Endothelial cell of umbilical vein (primary cell): ENCODE measurements at regions not wholly inside any gene's neighbourhood (a gene's known extent, or its start where the extent isn't known, plus 50 kb on each side); places are given as distances from the start of the nearest gene placed in this dataset.

Experiments used
- BruUV-seq: library from RNA; stranded (reverse); fragments of 400-500 nt; replicated peaks from 2 replicates; lab custom pipeline; 2021; lab: Mats Ljungman, UMichigan
- CTCF ChIA-PET: fragments of 300-600, 350-600 bp; sonication (Branson Sonifier 250); formaldehyde crosslinking; loops from one replicate; lab custom pipeline; 2021; ENCODE audit warnings: antibody characterized with exemption, inconsistent platforms; lab: Charles Lee
- POLR2A ChIA-PET: fragments of 300-600, 350-600 bp; sonication (Branson Sonifier 250); formaldehyde crosslinking; loops from one replicate; lab custom pipeline; 2021; ENCODE audit warnings: antibody characterized with exemption, inconsistent platforms; lab: Charles Lee
- DNase-seq: peaks from one replicate; pipeline ENCODE4 v3.0.0-alpha.2; 2011; ENCODE audit warnings: low read depth, low spot score
- FAIRE-seq: peaks from 2 replicates; lab custom pipeline; 2011; peaks lifted over from hg19 to GRCh38; lab: Jason Lieb, UNC
- H2AFZ ChIP-seq: 2 replicates; pipeline ENCODE4 v1.6.0; 2012; ENCODE audit warnings: low read depth, low read length, control low read depth, inconsistent platforms
- H3K27ac ChIP-seq: 2 replicates; pipeline ENCODE4 v1.5.1; 2011; ENCODE audit warnings: low read depth, mild to moderate bottlenecking, control low read depth, low read length, moderate library complexity; ENCODE audit not compliant: insufficient read depth
- H3K27me3 ChIP-seq, 2 experiments: 2 replicates each; pipeline versions ENCODE4 v1.6.0 to v1.6.1; 2011; ENCODE audit warnings: low read length in 2 of 2, mixed read lengths in 1 of 2; ENCODE audit not compliant: control insufficient read depth in 2 of 2, insufficient read depth in 2 of 2
- H3K36me3 ChIP-seq, 2 experiments: 2 replicates in 1 of 2; 3 replicates in 1 of 2; pipeline ENCODE4 v1.5.1; 2011; ENCODE audit warnings: low read length in 2 of 2, mild to moderate bottlenecking in 1 of 2, moderate library complexity in 1 of 2; ENCODE audit not compliant: control insufficient read depth in 2 of 2, insufficient read depth in 2 of 2; ENCODE audit errors: extremely low read depth in 1 of 2
- H3K4me1 ChIP-seq: 3 replicates; pipeline ENCODE4 v1.5.1; 2011; ENCODE audit warnings: mild to moderate bottlenecking, low read length; ENCODE audit not compliant: control insufficient read depth, insufficient read depth; ENCODE audit errors: extremely low read depth
- H3K4me2 ChIP-seq: 2 replicates; pipeline ENCODE4 v1.6.1; 2011; ENCODE audit warnings: low read length, control low read depth, mixed read lengths; ENCODE audit not compliant: insufficient read depth
- H3K4me3 ChIP-seq, 3 experiments: fragments of 200-600 bp in 1 of 3; sonication (generic), shearing (Covaris generic) in 1 of 3; replicated peaks in 1 of 3; 2 replicates each; pipeline ENCODE4 v1.5.1; 2011 to 2016; ENCODE audit warnings: control low read depth in 3 of 3, low read length in 3 of 3, mild to moderate bottlenecking in 2 of 3, inconsistent platforms in 1 of 3, low read depth in 1 of 3, moderate library complexity in 1 of 3; ENCODE audit not compliant: insufficient read depth in 1 of 3
- H3K79me2 ChIP-seq: 2 replicates; pipeline ENCODE4 v1.6.0; 2012; ENCODE audit warnings: low read length, inconsistent platforms; ENCODE audit not compliant: control insufficient read depth, insufficient read depth
- H3K9ac ChIP-seq: replicated peaks from 2 replicates; pipeline ENCODE3; 2011; ENCODE audit warnings: low read length, control low read depth; ENCODE audit not compliant: insufficient read depth; ENCODE audit errors: extremely low read depth
- H3K9me1 ChIP-seq: replicated peaks from 3 replicates; pipeline ENCODE4 v1.6.0; 2011; ENCODE audit warnings: mild to moderate bottlenecking, low read length; ENCODE audit not compliant: control insufficient read depth, insufficient read depth; ENCODE audit errors: extremely low read depth
- H3K9me3 ChIP-seq: replicated peaks from 2 replicates; pipeline ENCODE4 v1.5.1; 2012; ENCODE audit warnings: low read length, inconsistent platforms; ENCODE audit not compliant: control insufficient read depth, insufficient read depth
- H4K20me1 ChIP-seq: replicated peaks from 2 replicates; pipeline ENCODE3; 2011; ENCODE audit warnings: mild to moderate bottlenecking, low read length; ENCODE audit not compliant: control insufficient read depth, insufficient read depth; ENCODE audit errors: extremely low read depth
- CTCF ChIP-seq, 2 donors: IDR thresholded peaks; 1 replicate in 1 of 2; 2 replicates in 1 of 2; pipeline ENCODE4 v1.5.1; 2011; ENCODE audit warnings: low read length in 2 of 2, mild to moderate bottlenecking in 2 of 2, moderate library complexity in 2 of 2, control low read depth in 1 of 2, inconsistent platforms in 1 of 2, low read depth in 1 of 2; ENCODE audit not compliant: insufficient read depth in 1 of 2; ENCODE audit errors: extremely low read depth in 1 of 2
- EZH2 ChIP-seq: IDR thresholded peaks from 2 replicates; pipeline ENCODE4 v1.6.1; 2012; ENCODE audit warnings: borderline replicate concordance, low read depth, mild to moderate bottlenecking, moderate library complexity, low read length, inconsistent platforms; ENCODE audit not compliant: severe bottlenecking
- FOS ChIP-seq: IDR thresholded peaks from 2 replicates; pipeline ENCODE4 v1.6.1; 2011; ENCODE audit warnings: mild to moderate bottlenecking, low read length, moderate library complexity, borderline replicate concordance; ENCODE audit not compliant: insufficient read depth
- GATA2 ChIP-seq: IDR thresholded peaks from 2 replicates; pipeline ENCODE4 v1.7.0; 2011; ENCODE audit warnings: low read depth, mild to moderate bottlenecking, moderate library complexity, mixed read lengths, low read length; ENCODE audit not compliant: insufficient read length, insufficient read depth
- JUN ChIP-seq: IDR thresholded peaks from 2 replicates; pipeline ENCODE4 v1.6.1; 2011; ENCODE audit warnings: borderline replicate concordance, low read depth; ENCODE audit not compliant: insufficient read length, insufficient read depth
- MAX ChIP-seq: IDR thresholded peaks from 2 replicates; pipeline ENCODE4 v1.6.1; 2011; ENCODE audit not compliant: insufficient read depth, insufficient read length
- MYC ChIP-seq: IDR thresholded peaks from one replicate; pipeline ENCODE4 v1.6.1; 2011; ENCODE audit warnings: mild to moderate bottlenecking, low read depth, low read length
- POLR2A ChIP-seq: IDR thresholded peaks from 2 replicates; pipeline ENCODE4 v1.6.1; 2012; ENCODE audit warnings: low read depth, mild to moderate bottlenecking, control low read depth, low read length
- POLR2AphosphoS5 ChIP-seq: IDR thresholded peaks from 2 replicates; pipeline ENCODE4 v1.6.1; 2012; ENCODE audit warnings: low read depth, mild to moderate bottlenecking, control low read depth, low read length, moderate library complexity; ENCODE audit not compliant: insufficient read depth
- dilution Hi-C: fragments of 300-500 bp; cut with MboI; formaldehyde crosslinking; loops from one replicate; pipeline ENCODE4 v1.15.0; 2019; ENCODE audit warnings: low sequenced_read_pairs; ENCODE audit not compliant: extremely low pct_ligation_motif_present
- intact Hi-C: fragments of 100-400 bp; cut with micrococcal nuclease; formaldehyde crosslinking; loops from one replicate; pipeline ENCODE4 v1.10.0; 2022

- H4K20me1 ChIP-seq, result no peaks in the 10 kb centered on the region
- H3K27ac ChIP-seq, result no peak overlapping the region
- no peak for DNase-seq
- no peak overlapping the region for H2AFZ ChIP-seq
- H3K27me3 ChIP-seq, result peaks cover 0 to 4% of the 10 kb centered on the region in 2 experiments
- intact Hi-C loops (no loop called here), dilution Hi-C loops (no loop called here)
- ChIA-PET CTCF (no interaction called here), POLR2A (no interaction called here)
- H3K9ac ChIP-seq, result no peak overlapping the region
- no TSS peak for BruUV-seq
- FAIRE-seq, result no peak
- no peaks in the 10 kb centered on the region for H3K36me3 ChIP-seq
- no peak overlapping the region for H3K4me2 ChIP-seq
- H3K9me3 ChIP-seq, result no peaks in the 10 kb centered on the region
- TF ChIP-seq EZH2 (no peak), CTCF (IDR thresholded peaks at IDR 0.05; ENCODE audit: extremely low read depth in 1 of 2, insufficient read depth in 1 of 2, low read depth in 1 of 2, low read length in 2 of 2) (no peak), POLR2A (no peak), JUN (no peak), POLR2AphosphoS5 (no peak), MAX (no peak), FOS (no peak), GATA2 (no peak), MYC (no peak)
- H3K9me1 ChIP-seq, result no peaks in the 10 kb centered on the region
- H3K4me1 ChIP-seq, result no peaks in the 10 kb centered on the region
- H3K79me2 ChIP-seq, result no peaks in the 10 kb centered on the region
- no peak overlapping the region for H3K4me3 ChIP-seq
Measured at GRCh38 chr15:62579842-62580241, 414.8 kb upstream of the C2CD4B start.
